Caco-2 (cell line): ENCODE measurements at regions not wholly inside any gene's neighbourhood (a gene's known extent, or its start where the extent isn't known, plus 50 kb on each side); places are given as distances from the start of the nearest gene placed in this dataset.

ENCODE experiments used
- BruUV-seq: library from RNA; stranded (reverse); fragments of 400-500 nt; replicated peaks from 2 replicates; lab custom pipeline; 2021; lab: Mats Ljungman, UMichigan
- CTCF ChIA-PET: fragments of 300-600 bp; sonication (Branson Sonifier 250); formaldehyde crosslinking; loops from one replicate; lab custom pipeline; 2022; ENCODE audit warnings: antibody characterized with exemption; lab: Charles Lee
- POLR2A ChIA-PET: fragments of 300-600 bp; sonication (Branson Sonifier 250); formaldehyde crosslinking; loops from one replicate; lab custom pipeline; 2022; ENCODE audit warnings: antibody characterized with exemption; lab: Charles Lee
- DNase-seq, 2 experiments: peaks; one replicate each; pipeline versions ENCODE4 v3.0.0 to v3.0.0-alpha.2; 2020 to 2022
- H3K27me3 ChIP-seq: replicated peaks from 2 replicates; pipeline ENCODE4 v1.6.0; 2011; ENCODE audit warnings: low read length; ENCODE audit not compliant: control insufficient read depth, insufficient read depth
- H3K36me3 ChIP-seq: 2 replicates; pipeline ENCODE4 v1.5.1; 2011; ENCODE audit warnings: low read length; ENCODE audit not compliant: control insufficient read depth, insufficient read depth
- H3K4me1 ChIP-seq: fragments of 250-450 bp; sonication (Bioruptor Pico); 2 replicates; pipeline ENCODE4 v1.5.1; 2020; ENCODE audit warnings: mild to moderate bottlenecking
- H3K4me3 ChIP-seq: 2 replicates; pipeline ENCODE4 v1.5.1; 2011; ENCODE audit warnings: low read depth, mild to moderate bottlenecking, control low read depth, low read length
- H3K9me3 ChIP-seq: fragments of 250-450 bp; sonication (Bioruptor Pico); 2 replicates; pipeline ENCODE4 v1.5.1; 2020; ENCODE audit warnings: mild to moderate bottlenecking, moderate library complexity
- H3K27ac Mint-ChIP-seq: one replicate; pipeline ENCODE4 v1.8.0; 2022; ENCODE audit warnings: mixed read lengths; ENCODE audit not compliant: unreplicated experiment
- H3K27me3 Mint-ChIP-seq: one replicate; pipeline ENCODE4 v1.8.0; 2022; ENCODE audit warnings: mixed read lengths; ENCODE audit not compliant: insufficient read depth, unreplicated experiment
- H3K36me3 Mint-ChIP-seq: one replicate; pipeline ENCODE4 v1.8.0; 2022; ENCODE audit warnings: mild to moderate bottlenecking, mixed read lengths; ENCODE audit not compliant: insufficient read depth, unreplicated experiment
- H3K4me1 Mint-ChIP-seq: one replicate; pipeline ENCODE4 v1.8.0; 2022; ENCODE audit warnings: low read depth, mixed read lengths; ENCODE audit not compliant: unreplicated experiment
- H3K4me3 Mint-ChIP-seq: one replicate; pipeline ENCODE4 v1.8.0; 2022; ENCODE audit warnings: mild to moderate bottlenecking, moderate library complexity, mixed read lengths; ENCODE audit not compliant: unreplicated experiment
- H3K9me3 Mint-ChIP-seq: one replicate; pipeline ENCODE4 v1.8.0; 2022; ENCODE audit warnings: mixed read lengths; ENCODE audit not compliant: unreplicated experiment
- intact Hi-C: fragments of 100-400 bp; cut with micrococcal nuclease; formaldehyde crosslinking; loops from one replicate; pipeline ENCODE4 v1.10.0; 2022; ENCODE audit not compliant: unreplicated experiment
- TF ChIP-seq, protein P1 (sequence below), 2 experiments: fragments of 200-600 bp in 1 of 2; IDR thresholded peaks; 1 replicate in 1 of 2; 2 replicates in 1 of 2; pipeline versions ENCODE4 v1.5.1 to v1.8.0; 2011 to 2022; ENCODE audit warnings: antibody characterized with exemption in 1 of 2, control low read depth in 1 of 2, inconsistent platforms in 1 of 2, low read depth in 1 of 2, low read length in 1 of 2, mild to moderate bottlenecking in 1 of 2, moderate library complexity in 1 of 2; ENCODE audit not compliant: insufficient read depth in 1 of 2, severe bottlenecking in 1 of 2, unreplicated experiment in 1 of 2

GRCh38 chr18:48476550-48476917, 62.3 kb upstream of the CTIF start:
- Histone ChIP-seq H3K9me3 (no peaks in the 10 kb centered on the region), H3K4me3 (no peak overlapping the region), H3K4me1 (peaks cover 4% of the 10 kb centered on the region; the same call in 1 of the 2 replicates), H3K36me3 (no peaks in the 10 kb centered on the region), H3K27me3 (no peaks in the 10 kb centered on the region)
- Mint-ChIP-seq H3K36me3 (no peaks in the 10 kb centered on the region), H3K27ac (no peak overlapping the region), H3K9me3 (no peaks in the 10 kb centered on the region), H3K4me1 (no peaks in the 10 kb centered on the region), H3K4me3 (no peak overlapping the region), H3K27me3 (peaks cover 2% of the 10 kb centered on the region)
- ChIA-PET POLR2A (no interaction called here), CTCF (interaction anchor here (0.7 to 2.0 kb wide), 5 partner anchors 49 to 188 kb away, joined by 3 to 6 read pairs (median 3); no protein-coding TSS in a partner anchor)
- intact Hi-C loops: loop anchor here (1.0 to 2.0 kb wide), 4 partner anchors 12 to 191 kb away; no protein-coding TSS in a partner anchor
- TF ChIP-seq, protein P1, sequence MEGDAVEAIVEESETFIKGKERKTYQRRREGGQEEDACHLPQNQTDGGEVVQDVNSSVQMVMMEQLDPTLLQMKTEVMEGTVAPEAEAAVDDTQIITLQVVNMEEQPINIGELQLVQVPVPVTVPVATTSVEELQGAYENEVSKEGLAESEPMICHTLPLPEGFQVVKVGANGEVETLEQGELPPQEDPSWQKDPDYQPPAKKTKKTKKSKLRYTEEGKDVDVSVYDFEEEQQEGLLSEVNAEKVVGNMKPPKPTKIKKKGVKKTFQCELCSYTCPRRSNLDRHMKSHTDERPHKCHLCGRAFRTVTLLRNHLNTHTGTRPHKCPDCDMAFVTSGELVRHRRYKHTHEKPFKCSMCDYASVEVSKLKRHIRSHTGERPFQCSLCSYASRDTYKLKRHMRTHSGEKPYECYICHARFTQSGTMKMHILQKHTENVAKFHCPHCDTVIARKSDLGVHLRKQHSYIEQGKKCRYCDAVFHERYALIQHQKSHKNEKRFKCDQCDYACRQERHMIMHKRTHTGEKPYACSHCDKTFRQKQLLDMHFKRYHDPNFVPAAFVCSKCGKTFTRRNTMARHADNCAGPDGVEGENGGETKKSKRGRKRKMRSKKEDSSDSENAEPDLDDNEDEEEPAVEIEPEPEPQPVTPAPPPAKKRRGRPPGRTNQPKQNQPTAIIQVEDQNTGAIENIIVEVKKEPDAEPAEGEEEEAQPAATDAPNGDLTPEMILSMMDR (IDR thresholded peaks at IDR 0.05; ENCODE audit: insufficient read depth in 1 of 2, low read depth in 1 of 2, low read length in 1 of 2, severe bottlenecking in 1 of 2, unreplicated experiment in 1 of 2): no peak
- no TSS peak for BruUV-seq
- DNase-seq: no peak

DNA sequence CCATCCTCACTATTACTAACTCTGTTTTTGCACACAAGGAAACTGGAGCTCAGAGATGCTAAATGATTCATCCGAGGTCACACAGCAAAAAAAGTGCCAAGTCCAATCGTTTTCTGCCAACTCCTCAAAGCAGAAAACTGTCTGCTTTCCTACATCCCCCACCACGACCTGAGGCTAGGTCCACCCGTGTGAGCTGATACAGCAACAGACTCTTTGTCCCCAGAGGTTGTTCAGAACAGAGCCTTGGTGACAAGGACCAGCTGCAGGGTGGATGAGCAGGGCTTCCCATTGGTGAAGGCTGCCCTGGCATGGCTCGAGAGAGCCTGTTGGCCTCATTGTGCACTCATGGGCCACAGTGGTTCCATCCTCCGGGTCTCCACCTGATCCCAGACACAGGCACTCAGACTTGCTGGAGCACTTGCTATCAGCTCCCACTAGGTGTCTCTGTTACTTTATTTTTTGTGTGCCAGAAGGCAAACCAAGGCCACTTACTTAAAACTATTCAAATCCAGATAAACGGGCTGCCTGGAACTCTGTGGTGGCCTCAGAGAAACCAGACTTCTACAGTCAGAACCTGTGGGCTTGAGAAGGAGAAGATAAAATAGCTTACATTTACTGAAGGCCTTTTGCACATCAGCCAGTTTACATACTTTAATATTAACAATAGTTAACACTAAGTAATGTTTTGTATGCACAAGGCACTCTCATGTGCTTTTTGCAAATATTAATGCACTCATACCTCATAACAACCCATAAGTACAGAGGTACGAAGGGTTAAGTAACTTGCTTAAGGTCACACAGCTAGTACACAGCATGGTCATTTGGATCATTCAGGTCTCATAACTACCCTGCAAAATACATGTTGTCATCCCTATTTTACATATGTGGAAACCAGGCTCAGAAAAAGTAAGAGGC, 62.9 kb upstream of the CTIF start:
- no peaks in the 10 kb centered on the region for H3K4me1 Mint-ChIP-seq
- Histone ChIP-seq H3K9me3 (no peaks in the 10 kb centered on the region), H3K36me3 (no peaks in the 10 kb centered on the region), H3K27me3 (no peaks in the 10 kb centered on the region), H3K4me3 (no peak overlapping the region), H3K4me1 (peaks cover 4% of the 10 kb centered on the region; the same call in 1 of the 2 replicates)
- TF ChIP-seq, protein P1 (IDR thresholded peaks at IDR 0.05; ENCODE audit: insufficient read depth in 1 of 2, low read depth in 1 of 2, low read length in 1 of 2, severe bottlenecking in 1 of 2, unreplicated experiment in 1 of 2): peak; percentile 55 to 58
- H3K9me3 Mint-ChIP-seq: no peaks in the 10 kb centered on the region
- H3K27me3 Mint-ChIP-seq: peaks cover 2% of the 10 kb centered on the region
- intact Hi-C loops: loop anchor here (1.0 to 2.0 kb wide), 4 partner anchors 12 to 191 kb away; no protein-coding TSS in a partner anchor
- H3K4me3 Mint-ChIP-seq: no peak overlapping the region
- no TSS peak for BruUV-seq
- no peaks in the 10 kb centered on the region for H3K36me3 Mint-ChIP-seq
- ChIA-PET CTCF (interaction anchor here (0.7 to 2.0 kb wide), 6 partner anchors 30 to 188 kb away, joined by 3 to 6 read pairs (median 4); no protein-coding TSS in a partner anchor), POLR2A (no interaction called here)
- DNase-seq: peak; percentile 60 to 63
- H3K27ac Mint-ChIP-seq: no peak overlapping the region

- TF ChIP-seq, protein P1 (IDR thresholded peaks at IDR 0.05; ENCODE audit: insufficient read depth in 1 of 2, low read depth in 1 of 2, low read length in 1 of 2, severe bottlenecking in 1 of 2, unreplicated experiment in 1 of 2): no peak
- Mint-ChIP-seq H3K4me1 (no peaks in the 10 kb centered on the region), H3K27ac (no peak overlapping the region), H3K4me3 (no peak overlapping the region), H3K9me3 (no peaks in the 10 kb centered on the region), H3K27me3 (peaks cover 2% of the 10 kb centered on the region), H3K36me3 (no peaks in the 10 kb centered on the region)
- no TSS peak for BruUV-seq
- Histone ChIP-seq H3K4me1 (peaks cover 4% of the 10 kb centered on the region; the same call in 1 of the 2 replicates), H3K27me3 (no peaks in the 10 kb centered on the region), H3K36me3 (no peaks in the 10 kb centered on the region), H3K9me3 (no peaks in the 10 kb centered on the region), H3K4me3 (no peak overlapping the region)
- DNase-seq: no peak
- POLR2A ChIA-PET: interaction anchor here (0.7 kb wide), 1 partner anchor 57 kb away, joined by 4 read pairs; no protein-coding TSS in a partner anchor
- intact Hi-C loops: no loop called here
- CTCF ChIA-PET: no interaction called here
Measured at GRCh38 chr18:48473816-48474215, 64.6 kb upstream of the ZBTB7C start.
